ENCODE measurements at regions not wholly inside any gene's neighbourhood (a gene's known extent, or its start where the extent isn't known, plus 50 kb on each side); places are given as distances from the start of the nearest gene placed in this dataset.

- TF ChIP-seq EZH2 (IDR thresholded peaks at IDR 0.05) (no peak), POLR2AphosphoS5 (IDR thresholded peaks at IDR 0.05; ENCODE audit: borderline replicate concordance, low read depth, low read length) (no peak)
Observed at GRCh38 chr18:43869451-43870008, 592.2 kb upstream of the SYT4 start.

All from SK-N-MC (cell line).